T-helper 1 cell (primary cell): ENCODE measurements at regions not wholly inside any gene's neighbourhood (a gene's known extent, or its start where the extent isn't known, plus 50 kb on each side); places are given as distances from the start of the nearest gene placed in this dataset.
"Not testable (repeated sequence)": the region's sequence is repeated elsewhere in the genome, so short reads cannot be mapped to it uniquely, and the experiment has no call there.

Experiments used
- DNase-seq, 5 donors: peaks; one replicate each; pipeline ENCODE4 v3.0.0-alpha.2; 2012 to 2020

DNA sequence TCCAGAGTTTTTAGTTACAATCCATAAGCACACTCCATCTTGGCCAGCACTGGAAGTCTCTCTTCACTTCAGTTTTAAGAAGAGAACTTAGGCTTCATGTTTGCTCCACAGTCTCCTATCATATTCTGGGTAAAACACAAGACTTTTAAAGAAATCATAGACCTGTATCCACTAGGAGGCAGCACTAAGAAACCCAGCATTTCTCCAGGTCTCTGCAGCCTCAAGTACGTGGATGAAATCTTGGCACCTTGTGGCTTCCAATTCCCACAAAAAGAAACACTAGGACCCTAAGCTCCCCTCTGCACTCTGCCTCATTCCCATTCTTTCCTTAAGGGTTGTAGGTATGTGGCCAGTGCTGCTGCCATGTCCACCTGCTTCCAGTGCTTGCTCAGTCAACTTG lies 367.3 kb upstream of the CASK start:
- DNase-seq, result no peak

- no peak for DNase-seq
Observed at GRCh38 chrX:42289492-42290385, 366.4 kb upstream of the CASK start.

GRCh38 chrX:42285681-42286080 lies 362.3 kb upstream of the CASK start:
- DNase-seq, result not testable (repeated sequence)

DNA sequence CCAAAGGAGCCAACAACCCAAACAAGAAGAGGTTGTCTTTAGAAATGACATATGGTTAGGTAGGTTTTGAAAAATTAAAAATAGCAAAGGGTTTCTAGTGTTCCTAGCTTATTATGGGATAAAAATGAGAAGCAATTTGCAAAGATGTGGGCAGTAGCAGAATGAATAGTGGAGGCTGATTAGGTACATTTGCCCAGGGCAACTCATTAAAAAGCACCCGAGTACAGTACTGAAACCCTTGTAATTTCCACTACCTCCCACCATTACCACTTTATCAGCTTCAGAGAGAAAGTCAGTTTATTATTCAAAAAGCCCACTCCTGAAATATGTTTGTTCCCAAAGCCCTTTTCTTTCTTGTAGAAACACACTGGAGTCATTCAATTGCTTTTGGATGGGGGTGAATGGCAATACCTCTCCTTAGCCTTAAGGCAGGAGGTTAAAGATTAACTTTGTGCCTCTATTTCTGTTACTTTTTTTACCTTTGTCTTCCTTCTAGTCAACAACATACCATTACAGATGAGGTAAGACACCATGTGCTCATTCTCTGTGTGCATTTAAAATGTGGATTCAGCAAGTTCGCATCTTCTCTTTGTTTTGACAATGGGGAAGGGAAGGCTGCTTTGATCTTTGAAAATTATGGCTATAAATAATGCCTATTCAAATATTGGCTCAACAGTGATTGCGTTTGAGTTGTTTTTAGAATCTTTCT lies 353.8 kb upstream of the CASK start:
- no peak for DNase-seq

- DNase-seq, result no peak
Observed at GRCh38 chrX:42274151-42274550, 350.8 kb upstream of the CASK start.

GRCh38 chrX:42273387-42273786 lies 350.0 kb upstream of the CASK start:
- DNase-seq, result no peak

DNA sequence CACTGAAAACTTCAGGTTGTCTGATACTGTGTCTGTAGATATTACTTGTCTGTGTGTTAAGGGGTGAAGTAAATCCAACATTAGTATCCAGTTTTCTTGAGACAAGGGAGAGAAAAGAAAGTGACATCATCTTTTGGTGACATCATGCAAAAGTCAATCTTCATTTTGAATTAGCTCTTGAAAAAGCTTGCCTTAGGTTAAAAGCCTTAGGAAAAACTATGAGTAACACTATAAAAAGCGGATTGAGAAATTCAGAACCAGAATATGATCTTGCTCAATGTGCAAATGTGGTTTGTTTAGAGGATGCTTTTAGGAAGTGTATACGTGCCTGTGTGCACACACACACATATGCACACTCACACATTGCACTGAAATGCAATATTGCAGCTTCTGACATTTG lies 345.8 kb upstream of the CASK start:
- DNase-seq, result no peak

- no peak for DNase-seq
Observed at GRCh38 chrX:42260854-42261253, 337.5 kb upstream of the CASK start.

GRCh38 chrX:42248226-42248625 lies 324.9 kb upstream of the CASK start:
- no peak for DNase-seq

DNA sequence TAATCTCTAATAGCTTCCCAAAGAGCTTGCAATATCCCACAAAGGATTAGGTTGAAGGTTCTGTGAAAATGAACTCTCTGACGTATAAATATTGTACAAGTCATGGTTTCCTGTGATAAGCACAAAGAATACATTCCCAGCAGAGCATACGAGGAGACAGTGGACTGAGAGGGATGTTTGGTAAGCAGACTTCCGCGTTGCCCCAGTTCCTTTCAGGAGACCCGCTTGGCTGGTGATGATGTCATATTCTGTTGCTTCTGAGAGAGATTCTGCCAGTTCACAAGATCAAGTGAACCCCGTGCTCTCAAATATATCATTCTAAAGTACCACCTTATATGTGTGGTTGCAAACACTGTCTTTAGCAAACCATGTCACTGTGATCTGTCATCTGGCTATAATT lies 323.9 kb upstream of the CASK start:
- DNase-seq, result no peak

GRCh38 chrX:42246814-42247213 lies 323.5 kb upstream of the CASK start:
- no peak for DNase-seq

DNA sequence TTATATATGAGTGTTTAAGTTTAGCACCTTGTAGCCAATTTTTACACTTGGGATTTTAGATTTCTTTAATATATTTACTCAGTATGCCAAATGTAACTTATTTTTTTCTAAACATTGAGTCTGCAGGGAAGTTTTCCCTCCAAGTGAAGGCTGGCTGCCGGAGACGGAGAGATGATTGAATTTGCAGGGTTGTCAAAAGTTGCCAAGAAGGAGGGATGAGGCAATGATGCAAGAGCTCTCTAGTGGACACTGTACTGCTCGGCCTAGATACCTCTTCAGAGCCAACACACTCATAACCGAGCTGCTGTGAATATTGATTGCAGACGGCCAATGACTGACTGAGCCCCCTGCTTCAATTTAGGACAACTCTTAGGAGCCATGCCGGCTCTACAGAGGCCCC lies 318.6 kb upstream of the CASK start:
- no peak for DNase-seq

DNA sequence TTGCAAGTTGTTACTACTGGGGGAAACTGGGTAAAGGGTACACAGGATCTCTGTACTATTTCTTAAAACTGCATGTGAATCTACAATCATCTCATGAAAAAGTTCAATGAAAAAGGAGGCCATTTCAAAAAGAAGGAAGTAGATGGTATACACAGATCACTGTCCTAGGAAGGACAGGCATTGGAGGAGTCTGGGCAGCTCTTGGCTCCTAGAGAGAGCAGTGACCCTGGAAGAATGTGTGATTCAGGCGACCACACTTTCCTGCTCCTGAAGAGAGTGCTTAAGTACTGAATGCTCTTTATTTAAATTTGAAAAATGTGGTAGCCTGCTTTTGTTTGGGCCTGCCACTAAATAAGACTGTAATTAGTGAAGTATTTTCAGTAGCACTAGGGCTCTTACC lies 318.1 kb upstream of the CASK start:
- no peak for DNase-seq

GRCh38 chrX:42237956-42238355 lies 314.6 kb upstream of the CASK start:
- no peak for DNase-seq

DNA sequence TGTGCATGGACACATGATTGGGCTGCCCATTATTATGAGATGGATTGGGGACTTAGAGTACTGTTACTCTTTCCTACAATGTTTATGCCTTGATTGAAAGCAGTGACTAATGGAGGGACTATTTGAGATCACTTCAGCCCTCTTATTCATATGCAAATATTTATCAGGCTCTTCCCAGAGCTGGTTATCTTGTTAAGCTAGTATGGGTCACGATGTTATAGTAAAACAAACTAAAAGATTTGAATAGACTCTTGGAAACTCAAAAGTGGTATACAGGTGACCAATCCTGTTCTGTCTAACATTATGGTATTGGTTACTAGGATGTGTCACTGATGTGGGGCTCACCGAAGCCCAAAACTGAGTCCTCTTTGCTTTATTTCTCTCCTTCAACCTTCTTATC lies 306.2 kb upstream of the CASK start:
- no peak for DNase-seq

DNA sequence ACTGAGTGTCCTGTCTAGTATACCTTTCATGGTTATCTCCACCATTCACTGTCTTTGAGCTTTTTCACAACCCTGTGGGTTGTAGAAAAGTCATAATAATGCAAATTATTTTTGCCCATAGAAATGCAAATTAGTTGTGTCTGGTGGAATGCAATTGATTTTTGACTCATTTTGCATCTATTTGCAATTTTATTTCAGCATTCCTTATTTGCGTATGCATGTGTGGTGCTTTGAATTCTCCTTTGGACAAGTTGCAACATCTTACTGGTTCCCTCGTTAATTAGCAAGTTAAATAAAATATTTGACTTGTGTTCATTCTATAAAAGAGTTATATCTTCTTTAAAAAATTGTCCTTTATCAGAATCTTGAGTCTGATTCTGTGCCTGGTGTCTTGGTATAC lies 297.3 kb upstream of the CASK start:
- DNase-seq, result no peak

- DNase-seq, result no peak
Observed at GRCh38 chrX:42220083-42220482, 296.7 kb upstream of the CASK start.

- no peak for DNase-seq
Observed at GRCh38 chrX:42219231-42219630, 295.9 kb upstream of the CASK start.

DNA sequence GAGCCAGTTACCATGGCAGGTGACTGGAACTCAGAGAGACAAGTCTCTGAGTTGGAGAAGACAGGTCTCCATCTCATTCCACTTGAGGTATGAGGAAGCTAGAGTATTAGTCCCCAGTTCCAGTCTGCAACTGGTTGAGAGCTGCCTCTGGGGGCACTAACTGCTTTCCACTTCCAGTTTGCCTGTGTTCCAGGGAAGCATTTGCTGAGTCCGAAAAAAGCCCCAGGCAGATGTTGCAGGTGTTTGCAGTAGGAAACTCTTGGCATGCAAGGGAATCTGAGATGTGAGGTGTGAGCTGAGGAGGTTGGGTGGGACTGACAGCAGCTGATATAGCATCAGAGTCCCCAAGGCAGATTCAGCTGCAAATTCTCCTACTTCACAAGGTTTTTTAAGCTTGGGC lies 272.2 kb upstream of the CASK start:
- DNase-seq, result no peak

- no peak for DNase-seq
Observed at GRCh38 chrX:42189576-42189975, 266.2 kb upstream of the CASK start.

DNA sequence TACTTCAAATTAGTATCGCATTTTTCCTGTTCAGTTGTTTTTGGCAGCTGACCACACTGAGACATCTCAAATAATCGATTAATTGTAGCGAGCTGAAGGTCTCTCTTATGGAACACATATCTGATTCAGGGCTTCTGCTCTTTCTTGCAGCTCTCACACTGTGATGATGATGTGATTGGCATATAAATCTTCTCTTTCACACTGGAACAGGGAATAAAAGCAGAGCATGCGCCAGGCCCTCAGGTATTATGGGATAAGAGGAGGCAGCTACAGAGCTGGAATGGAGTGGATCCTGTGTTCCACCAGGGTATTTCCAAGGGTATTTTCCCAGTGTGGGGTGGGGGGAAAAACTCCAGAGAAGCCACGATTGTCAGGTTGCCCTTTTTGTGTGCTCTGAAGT lies 265.4 kb upstream of the CASK start:
- no peak for DNase-seq

GRCh38 chrX:42176789-42177188 lies 253.4 kb upstream of the CASK start:
- no peak for DNase-seq

GRCh38 chrX:42175843-42176242 lies 252.5 kb upstream of the CASK start:
- no peak for DNase-seq

- DNase-seq, result not testable (repeated sequence)
Observed at GRCh38 chrX:42157923-42158322, 234.6 kb upstream of the CASK start.
